ENCODE measurements at regions not wholly inside any gene's neighbourhood (a gene's known extent, or its start where the extent isn't known, plus 50 kb on each side); places are given as distances from the start of the nearest gene placed in this dataset.

DNA sequence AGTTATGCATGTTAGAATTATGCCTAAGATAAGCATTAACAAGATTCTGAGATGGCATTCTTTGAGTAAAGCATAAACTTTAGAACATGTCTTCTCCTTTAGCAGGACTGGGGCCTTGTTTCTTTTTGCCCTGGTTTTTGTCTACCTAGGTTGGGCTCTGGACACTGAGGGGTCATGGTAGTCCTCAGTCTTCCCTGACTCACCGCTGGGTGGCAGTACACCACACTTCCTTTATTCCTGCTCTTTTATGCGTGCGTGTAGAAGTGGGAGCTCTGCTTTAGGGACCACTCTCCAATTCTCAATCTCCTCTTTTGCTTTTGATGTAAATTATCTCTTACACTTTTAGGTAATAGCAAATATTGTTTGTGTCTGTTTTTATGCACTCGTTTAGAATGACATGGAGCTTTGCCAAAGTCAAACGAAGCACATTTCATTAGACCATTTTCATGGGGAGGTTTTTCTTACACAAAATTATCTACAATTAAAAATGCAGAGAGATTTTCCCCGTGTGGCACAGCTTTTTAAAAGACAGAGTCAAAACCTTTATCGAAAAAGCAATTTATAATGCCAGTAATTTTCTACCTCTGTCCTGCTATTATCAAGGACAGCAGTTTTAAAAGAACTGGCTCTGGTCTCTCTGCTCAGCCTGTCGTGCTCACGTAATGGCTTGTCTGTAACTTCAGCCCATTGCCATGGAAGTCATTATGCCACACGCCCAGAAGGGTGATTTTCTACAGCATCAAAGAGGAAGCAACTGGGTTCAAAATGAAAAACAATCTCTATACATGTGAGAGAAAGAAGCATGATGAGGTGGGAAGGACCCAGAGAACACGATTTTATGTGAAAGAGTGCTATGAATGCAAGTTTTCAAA, 413.9 kb downstream of the COG6 start:
- no peak overlapping the region for H3K27ac Mint-ChIP-seq
- no peaks in the 10 kb centered on the region for H3K36me3 Mint-ChIP-seq (ENCODE audit: low read depth)
- TF ChIP-seq, protein P1, sequence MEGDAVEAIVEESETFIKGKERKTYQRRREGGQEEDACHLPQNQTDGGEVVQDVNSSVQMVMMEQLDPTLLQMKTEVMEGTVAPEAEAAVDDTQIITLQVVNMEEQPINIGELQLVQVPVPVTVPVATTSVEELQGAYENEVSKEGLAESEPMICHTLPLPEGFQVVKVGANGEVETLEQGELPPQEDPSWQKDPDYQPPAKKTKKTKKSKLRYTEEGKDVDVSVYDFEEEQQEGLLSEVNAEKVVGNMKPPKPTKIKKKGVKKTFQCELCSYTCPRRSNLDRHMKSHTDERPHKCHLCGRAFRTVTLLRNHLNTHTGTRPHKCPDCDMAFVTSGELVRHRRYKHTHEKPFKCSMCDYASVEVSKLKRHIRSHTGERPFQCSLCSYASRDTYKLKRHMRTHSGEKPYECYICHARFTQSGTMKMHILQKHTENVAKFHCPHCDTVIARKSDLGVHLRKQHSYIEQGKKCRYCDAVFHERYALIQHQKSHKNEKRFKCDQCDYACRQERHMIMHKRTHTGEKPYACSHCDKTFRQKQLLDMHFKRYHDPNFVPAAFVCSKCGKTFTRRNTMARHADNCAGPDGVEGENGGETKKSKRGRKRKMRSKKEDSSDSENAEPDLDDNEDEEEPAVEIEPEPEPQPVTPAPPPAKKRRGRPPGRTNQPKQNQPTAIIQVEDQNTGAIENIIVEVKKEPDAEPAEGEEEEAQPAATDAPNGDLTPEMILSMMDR (IDR thresholded peaks at IDR 0.05): peak; percentile 85
- no peaks in the 10 kb centered on the region for H3K27me3 Mint-ChIP-seq (ENCODE audit: insufficient read depth)
- DNase-seq: peak; percentile 33
- H3K9me3 Mint-ChIP-seq: no peaks in the 10 kb centered on the region
- no peak overlapping the region for H3K4me3 Mint-ChIP-seq
- peaks cover 6% of the 10 kb centered on the region; the same call in 1 of the 2 replicates for H3K4me1 Mint-ChIP-seq (ENCODE audit: low read depth)

DNA sequence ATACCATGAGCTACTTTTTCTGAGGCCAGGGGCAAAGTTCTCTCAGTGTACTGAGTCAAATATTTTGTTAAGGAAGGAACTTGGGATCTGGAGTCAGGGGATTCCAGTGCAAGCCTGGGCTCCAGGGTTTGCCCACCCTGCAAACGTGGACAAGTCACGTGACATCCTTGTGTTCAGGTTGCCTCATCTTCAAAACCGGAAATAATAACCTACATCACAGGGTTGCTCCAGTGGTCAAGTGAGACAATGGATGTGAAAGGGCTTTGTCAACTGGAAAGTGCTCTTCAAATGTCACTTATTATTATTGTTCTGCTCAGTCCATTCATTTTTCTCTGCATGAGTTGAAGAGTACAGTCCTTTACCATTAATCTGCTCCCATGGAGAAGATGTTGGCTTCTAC, 414.9 kb downstream of the COG6 start:
- H3K27ac Mint-ChIP-seq: no peak overlapping the region

DNA sequence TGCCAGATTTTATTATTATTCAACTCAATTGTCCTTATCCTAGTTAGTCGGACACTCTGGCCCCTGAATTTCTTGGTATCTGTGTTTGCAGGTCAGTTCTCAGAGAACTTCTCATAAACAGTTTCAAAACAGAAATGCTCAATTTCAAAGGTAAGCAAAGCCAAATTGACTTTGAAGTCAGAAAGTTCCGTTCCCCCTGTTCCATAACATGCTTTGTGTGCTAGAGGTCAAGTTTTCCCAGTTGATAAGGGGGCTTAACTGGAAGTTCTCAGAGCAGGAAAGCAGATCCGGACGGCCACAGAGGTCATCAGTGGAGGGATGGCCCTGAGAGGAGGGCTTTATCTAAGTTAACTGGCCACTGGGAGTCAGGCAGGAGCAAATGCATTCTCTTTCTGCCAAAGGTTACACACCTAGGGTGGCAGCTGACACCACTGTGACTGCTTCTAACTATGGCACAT, 417.2 kb downstream of the COG6 start:
- H3K27me3 Mint-ChIP-seq (ENCODE audit: insufficient read depth): peaks cover 3% of the 10 kb centered on the region; the same call in 1 of the 2 replicates
- H3K36me3 Mint-ChIP-seq (ENCODE audit: low read depth): no peaks in the 10 kb centered on the region
- TF ChIP-seq, protein P1 (IDR thresholded peaks at IDR 0.05): no peak
- DNase-seq: no peak
- no peaks in the 10 kb centered on the region for H3K9me3 Mint-ChIP-seq
- no peaks in the 10 kb centered on the region for H3K4me1 Mint-ChIP-seq (ENCODE audit: low read depth)
- H3K27ac Mint-ChIP-seq: no peak overlapping the region
- H3K4me3 Mint-ChIP-seq: no peak overlapping the region

More for the DNA sequence above, 414.9 kb downstream of the COG6 start:
- Mint-ChIP-seq H3K9me3 (no peaks in the 10 kb centered on the region), H3K4me3 (no peak overlapping the region), H3K27me3 (ENCODE audit: insufficient read depth) (no peaks in the 10 kb centered on the region), H3K4me1 (ENCODE audit: low read depth) (no peaks in the 10 kb centered on the region), H3K36me3 (ENCODE audit: low read depth) (no peaks in the 10 kb centered on the region)
- TF ChIP-seq, protein P1 (IDR thresholded peaks at IDR 0.05): no peak
- DNase-seq: no peak

DNA sequence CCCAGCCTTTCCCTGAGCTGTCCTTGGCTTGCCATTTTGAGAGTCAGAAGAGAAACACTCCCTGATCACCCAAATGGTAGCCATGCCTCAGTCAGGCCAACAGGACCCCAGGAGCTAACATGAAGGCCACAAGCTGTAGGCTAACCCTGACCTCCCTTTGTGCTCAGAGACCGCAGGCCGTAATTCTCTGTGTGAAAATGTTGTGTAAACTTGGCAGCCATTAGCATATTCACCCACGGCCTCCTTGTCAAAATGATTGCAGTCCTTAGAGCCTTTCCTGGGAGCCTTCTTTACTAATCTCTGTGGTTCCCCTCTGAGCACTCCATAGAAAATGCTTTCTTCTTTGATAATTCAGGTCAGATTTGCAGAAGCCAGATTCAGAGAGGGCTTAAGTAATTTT, 418.9 kb downstream of the COG6 start:
- Mint-ChIP-seq H3K9me3 (no peaks in the 10 kb centered on the region), H3K4me1 (ENCODE audit: low read depth) (no peaks in the 10 kb centered on the region), H3K4me3 (no peak overlapping the region), H3K27ac (no peak overlapping the region), H3K36me3 (ENCODE audit: low read depth) (no peaks in the 10 kb centered on the region), H3K27me3 (ENCODE audit: insufficient read depth) (peaks cover 3% of the 10 kb centered on the region; the same call in 1 of the 2 replicates)
- DNase-seq: no peak
- TF ChIP-seq, protein P1 (IDR thresholded peaks at IDR 0.05): no peak

DNA sequence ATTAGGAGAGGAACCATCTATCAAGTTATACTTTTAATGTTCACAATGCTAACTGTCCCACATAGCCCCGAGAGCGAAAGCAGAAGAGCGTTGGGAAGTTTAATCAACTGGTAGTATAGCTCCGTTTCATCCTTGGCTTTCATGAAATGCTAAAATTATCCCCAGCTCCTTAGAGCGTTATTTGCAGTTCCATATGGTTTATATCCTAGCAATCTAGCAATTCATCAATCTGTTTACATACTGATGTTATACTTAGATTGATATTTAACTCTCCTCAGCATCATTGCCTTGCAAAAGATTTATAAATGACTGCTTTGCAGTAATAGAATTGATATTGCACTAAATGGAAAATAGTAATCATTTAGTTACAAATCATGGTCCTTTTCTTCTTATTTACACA, 419.8 kb downstream of the COG6 start:
- DNase-seq: no peak
- Mint-ChIP-seq H3K4me1 (ENCODE audit: low read depth) (no peaks in the 10 kb centered on the region), H3K9me3 (no peaks in the 10 kb centered on the region), H3K36me3 (ENCODE audit: low read depth) (no peaks in the 10 kb centered on the region), H3K4me3 (no peak overlapping the region), H3K27me3 (ENCODE audit: insufficient read depth) (peaks cover 3% of the 10 kb centered on the region; the same call in 1 of the 2 replicates), H3K27ac (no peak overlapping the region)
- TF ChIP-seq, protein P1 (IDR thresholded peaks at IDR 0.05): no peak

All from HFFc6 (cell line).